ENCODE measurements at regions not wholly inside any gene's neighbourhood (a gene's known extent, or its start where the extent isn't known, plus 50 kb on each side); places are given as distances from the start of the nearest gene placed in this dataset.

GRCh38 chr6:125668071-125668470 is 81.4 kb upstream of the HEY2 start:
- no peak overlapping the region for H3K27ac ChIP-seq (ENCODE audit: low read length in 2 of 2)
- DNase-seq (no peak), ATAC-seq (ENCODE audit: low read depth) (no peak)
- H3K9me3 ChIP-seq (ENCODE audit: control extremely low read depth in 1 of 3, control insufficient read depth in 2 of 3, insufficient read depth in 1 of 3, low read length in 2 of 3): no peaks in the 10 kb centered on the region
- no peaks in the 10 kb centered on the region for H3K9me3 Mint-ChIP-seq (ENCODE audit: insufficient read depth)
- intact Hi-C loops (cut with micrococcal nuclease): no loop called here
- no peaks in the 10 kb centered on the region for H3K4me1 Mint-ChIP-seq
- no peaks in the 10 kb centered on the region for H3K4me1 ChIP-seq (ENCODE audit: control insufficient read depth in 2 of 2, insufficient read depth in 2 of 2, low read length in 2 of 2)
- H2AFZ ChIP-seq (ENCODE audit: insufficient read depth, low read depth, low read length, poor library complexity, severe bottlenecking): no peak overlapping the region
- H3K4me2 ChIP-seq (replicated peaks; ENCODE audit: low read depth, low read length, poor library complexity, severe bottlenecking): no peak overlapping the region
- peaks cover 23% of the 10 kb centered on the region for H3K27me3 Mint-ChIP-seq
- H4K20me1 ChIP-seq (ENCODE audit: control insufficient read depth, insufficient read depth, low read length, poor library complexity, severe bottlenecking): no peaks in the 10 kb centered on the region
- POLR2A ChIA-PET: no interaction called here
- H3K36me3 ChIP-seq (replicated peaks in 1 of 2; ENCODE audit: control extremely low read depth in 1 of 2, control insufficient read depth in 1 of 2, extremely low read depth in 1 of 2, insufficient read depth in 2 of 2, low read length in 1 of 2): no peaks in the 10 kb centered on the region
- no peaks in the 10 kb centered on the region for H3K79me2 ChIP-seq (ENCODE audit: control insufficient read depth, insufficient read depth, low read length)
- CTCF ChIA-PET: no interaction called here
- H3K27ac Mint-ChIP-seq: no peak overlapping the region
- no peak overlapping the region for H3K4me3 Mint-ChIP-seq
- no peak for TF ChIP-seq CTCF (IDR thresholded peaks at IDR 0.05)
- TF ChIP-seq EZH2 (IDR thresholded peaks at IDR 0.05; ENCODE audit: borderline replicate concordance, insufficient read depth, low read depth, low read length, poor library complexity, severe bottlenecking): no peak
- H3K4me3 ChIP-seq (ENCODE audit: control extremely low read depth in 1 of 5, extremely low read depth in 1 of 5, insufficient read depth in 1 of 5, low read depth in 2 of 5, low read length in 4 of 5): no peak overlapping the region
- H3K27me3 ChIP-seq (replicated peaks in 1 of 4; ENCODE audit: control extremely low read depth in 1 of 4, control insufficient read depth in 3 of 4, insufficient read depth in 4 of 4, low read length in 3 of 4): peaks cover 0 to 3% (median 1%) of the 10 kb centered on the region in 4 experiments
- WGBS (ENCODE audit: insufficient coverage): 93% methylated on average over 8 of the region's 8 CpGs
- no peak overlapping the region for H3K9ac ChIP-seq (ENCODE audit: low read length)

- H3K36me3 ChIP-seq (replicated peaks in 1 of 2; ENCODE audit: control extremely low read depth in 1 of 2, control insufficient read depth in 1 of 2, extremely low read depth in 1 of 2, insufficient read depth in 2 of 2, low read length in 1 of 2): no peaks in the 10 kb centered on the region
- DNase-seq: no peak
- no peak for ATAC-seq (ENCODE audit: low read depth)
- H3K4me3 ChIP-seq (ENCODE audit: control extremely low read depth in 1 of 5, extremely low read depth in 1 of 5, insufficient read depth in 1 of 5, low read depth in 2 of 5, low read length in 4 of 5): no peak overlapping the region
- H3K79me2 ChIP-seq (ENCODE audit: control insufficient read depth, insufficient read depth, low read length): no peaks in the 10 kb centered on the region
- intact Hi-C loops (cut with micrococcal nuclease): no loop called here
- Mint-ChIP-seq H3K4me1 (no peaks in the 10 kb centered on the region), H3K27me3 (peaks cover 31% of the 10 kb centered on the region), H3K4me3 (no peak overlapping the region), H3K9me3 (ENCODE audit: insufficient read depth) (no peaks in the 10 kb centered on the region), H3K27ac (no peak overlapping the region)
- peaks cover 0 to 3% (median 0%) of the 10 kb centered on the region in 4 experiments for H3K27me3 ChIP-seq (replicated peaks in 1 of 4; ENCODE audit: control extremely low read depth in 1 of 4, control insufficient read depth in 3 of 4, insufficient read depth in 4 of 4, low read length in 3 of 4)
- no peaks in the 10 kb centered on the region for H3K9me3 ChIP-seq (ENCODE audit: control extremely low read depth in 1 of 3, control insufficient read depth in 2 of 3, insufficient read depth in 1 of 3, low read length in 2 of 3)
- no peak overlapping the region for H3K4me2 ChIP-seq (replicated peaks; ENCODE audit: low read depth, low read length, poor library complexity, severe bottlenecking)
- no peak overlapping the region for H3K9ac ChIP-seq (ENCODE audit: low read length)
- no peaks in the 10 kb centered on the region for H4K20me1 ChIP-seq (ENCODE audit: control insufficient read depth, insufficient read depth, low read length, poor library complexity, severe bottlenecking)
- no peak overlapping the region for H2AFZ ChIP-seq (ENCODE audit: insufficient read depth, low read depth, low read length, poor library complexity, severe bottlenecking)
- CTCF ChIA-PET: no interaction called here
- H3K27ac ChIP-seq (ENCODE audit: low read length in 2 of 2): no peak overlapping the region
- H3K4me1 ChIP-seq (ENCODE audit: control insufficient read depth in 2 of 2, insufficient read depth in 2 of 2, low read length in 2 of 2): no peaks in the 10 kb centered on the region
- POLR2A ChIA-PET: no interaction called here
- WGBS (ENCODE audit: insufficient coverage): 92% methylated on average over 3 of the region's 5 CpGs
- TF ChIP-seq CTCF (IDR thresholded peaks at IDR 0.05) (no peak), EZH2 (IDR thresholded peaks at IDR 0.05; ENCODE audit: borderline replicate concordance, insufficient read depth, low read depth, low read length, poor library complexity, severe bottlenecking) (no peak)
Measured at GRCh38 chr6:125670568-125670967, 78.9 kb upstream of the HEY2 start.
